Chondrocyte (in vitro differentiated cells): ENCODE measurements at regions not wholly inside any gene's neighbourhood (a gene's known extent, or its start where the extent isn't known, plus 50 kb on each side); places are given as distances from the start of the nearest gene placed in this dataset.

Experiments used
- DNase-seq: peaks from one replicate; pipeline ENCODE4 v3.0.0; 2021; ENCODE audit warnings: mixed read lengths, low spot score
- H3K27ac Mint-ChIP-seq: one replicate; pipeline ENCODE4 v1.8.0; 2021; ENCODE audit warnings: mild to moderate bottlenecking, moderate library complexity, mixed read lengths; ENCODE audit not compliant: unreplicated experiment
- H3K27me3 Mint-ChIP-seq: 2 replicates; pipeline ENCODE4 v1.8.0; 2021; ENCODE audit warnings: low read depth, mixed read lengths
- H3K36me3 Mint-ChIP-seq: 2 replicates; pipeline ENCODE4 v1.8.0; 2021; ENCODE audit warnings: low read depth, mixed read lengths
- H3K4me1 Mint-ChIP-seq: 2 replicates; pipeline ENCODE4 v1.8.0; 2021; ENCODE audit warnings: low read depth, mild to moderate bottlenecking, mixed read lengths
- H3K4me3 Mint-ChIP-seq: one replicate; pipeline ENCODE4 v1.8.0; 2021; ENCODE audit warnings: mild to moderate bottlenecking, moderate library complexity, mixed read lengths; ENCODE audit not compliant: unreplicated experiment
- H3K9me3 Mint-ChIP-seq: 2 replicates; pipeline ENCODE4 v1.8.0; 2021; ENCODE audit warnings: low read depth, mixed read lengths
- TF ChIP-seq, protein P1 (sequence below): fragments of 200-600 bp; sonication (generic); IDR thresholded peaks from 2 replicates; pipeline ENCODE4 v1.5.0; 2021; ENCODE audit warnings: antibody characterized with exemption, mild to moderate bottlenecking, moderate library complexity

DNA sequence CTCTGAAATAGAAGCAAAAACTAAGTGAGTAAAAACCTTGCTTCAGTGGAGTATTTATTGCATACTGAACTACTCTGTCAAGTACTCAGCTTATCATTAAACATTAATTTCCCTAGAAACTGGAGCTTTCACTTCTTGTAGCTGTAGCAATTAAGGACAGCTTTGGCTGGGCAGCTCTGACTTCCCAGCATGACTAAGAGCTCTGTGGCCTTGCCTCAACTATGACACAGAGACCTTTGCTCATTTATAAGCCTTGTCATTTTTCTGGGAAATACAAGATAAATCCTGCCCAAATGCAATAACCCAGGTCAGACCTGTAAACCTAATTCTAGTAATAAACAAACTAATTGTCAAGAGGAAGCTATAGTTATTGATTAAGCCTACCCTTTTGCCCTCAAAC lies 65.4 kb upstream of the STK32A start:
- no peak for DNase-seq
- Mint-ChIP-seq H3K4me3 (no peak overlapping the region), H3K27ac (no peak overlapping the region), H3K9me3 (no peaks in the 10 kb centered on the region), H3K36me3 (no peaks in the 10 kb centered on the region), H3K4me1 (peaks cover 14% of the 10 kb centered on the region), H3K27me3 (no peaks in the 10 kb centered on the region)
- TF ChIP-seq, protein P1, sequence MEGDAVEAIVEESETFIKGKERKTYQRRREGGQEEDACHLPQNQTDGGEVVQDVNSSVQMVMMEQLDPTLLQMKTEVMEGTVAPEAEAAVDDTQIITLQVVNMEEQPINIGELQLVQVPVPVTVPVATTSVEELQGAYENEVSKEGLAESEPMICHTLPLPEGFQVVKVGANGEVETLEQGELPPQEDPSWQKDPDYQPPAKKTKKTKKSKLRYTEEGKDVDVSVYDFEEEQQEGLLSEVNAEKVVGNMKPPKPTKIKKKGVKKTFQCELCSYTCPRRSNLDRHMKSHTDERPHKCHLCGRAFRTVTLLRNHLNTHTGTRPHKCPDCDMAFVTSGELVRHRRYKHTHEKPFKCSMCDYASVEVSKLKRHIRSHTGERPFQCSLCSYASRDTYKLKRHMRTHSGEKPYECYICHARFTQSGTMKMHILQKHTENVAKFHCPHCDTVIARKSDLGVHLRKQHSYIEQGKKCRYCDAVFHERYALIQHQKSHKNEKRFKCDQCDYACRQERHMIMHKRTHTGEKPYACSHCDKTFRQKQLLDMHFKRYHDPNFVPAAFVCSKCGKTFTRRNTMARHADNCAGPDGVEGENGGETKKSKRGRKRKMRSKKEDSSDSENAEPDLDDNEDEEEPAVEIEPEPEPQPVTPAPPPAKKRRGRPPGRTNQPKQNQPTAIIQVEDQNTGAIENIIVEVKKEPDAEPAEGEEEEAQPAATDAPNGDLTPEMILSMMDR = no peak

DNA sequence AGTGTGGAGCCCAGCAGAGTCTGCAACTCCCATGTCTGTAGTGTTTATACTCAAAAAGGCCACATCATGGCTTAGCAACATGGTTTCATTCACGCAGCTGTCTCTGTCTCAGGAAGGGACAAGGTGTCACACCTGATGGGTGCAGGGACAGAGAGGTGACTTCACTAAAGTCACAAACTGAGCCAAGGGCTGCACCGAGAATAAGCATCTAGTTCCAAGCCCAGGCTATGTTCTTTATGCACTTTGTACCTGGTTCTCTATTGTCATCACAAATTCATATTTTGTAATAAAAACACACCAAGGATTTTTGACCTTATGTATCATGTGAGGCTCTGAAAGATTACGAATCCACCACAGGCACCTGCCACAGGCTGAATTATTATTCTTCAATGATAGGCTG lies 64.9 kb upstream of the STK32A start:
- H3K9me3 Mint-ChIP-seq = no peaks in the 10 kb centered on the region
- H3K27ac Mint-ChIP-seq = no peak overlapping the region
- H3K36me3 Mint-ChIP-seq = no peaks in the 10 kb centered on the region
- H3K27me3 Mint-ChIP-seq = no peaks in the 10 kb centered on the region
- no peak for DNase-seq
- H3K4me1 Mint-ChIP-seq = peaks cover 14% of the 10 kb centered on the region
- TF ChIP-seq, protein P1 = no peak
- H3K4me3 Mint-ChIP-seq = no peak overlapping the region

DNA sequence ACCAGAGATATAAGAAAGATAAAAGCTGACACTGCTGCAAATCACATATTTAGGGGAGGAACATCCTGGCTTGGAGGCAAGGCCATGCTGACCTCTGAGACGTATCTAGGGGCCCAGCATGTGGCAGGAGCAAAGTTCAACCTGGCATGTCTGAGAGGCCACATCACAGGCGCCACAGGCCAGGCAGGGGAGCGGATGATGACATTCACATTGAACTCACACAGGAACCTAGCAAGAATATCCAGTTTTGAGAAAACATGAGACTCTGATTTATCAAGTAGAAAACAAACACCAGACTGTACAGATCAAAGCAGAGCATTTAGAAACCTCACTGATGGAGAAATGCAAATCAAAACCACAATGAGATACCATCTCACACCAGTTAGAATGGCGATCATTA lies 64.2 kb upstream of the STK32A start:
- no peaks in the 10 kb centered on the region for H3K9me3 Mint-ChIP-seq
- TF ChIP-seq, protein P1 = no peak
- H3K27ac Mint-ChIP-seq = no peak overlapping the region
- no peaks in the 10 kb centered on the region for H3K36me3 Mint-ChIP-seq
- no peaks in the 10 kb centered on the region for H3K27me3 Mint-ChIP-seq
- H3K4me3 Mint-ChIP-seq = no peak overlapping the region
- peaks cover 14% of the 10 kb centered on the region for H3K4me1 Mint-ChIP-seq
- no peak for DNase-seq

DNA sequence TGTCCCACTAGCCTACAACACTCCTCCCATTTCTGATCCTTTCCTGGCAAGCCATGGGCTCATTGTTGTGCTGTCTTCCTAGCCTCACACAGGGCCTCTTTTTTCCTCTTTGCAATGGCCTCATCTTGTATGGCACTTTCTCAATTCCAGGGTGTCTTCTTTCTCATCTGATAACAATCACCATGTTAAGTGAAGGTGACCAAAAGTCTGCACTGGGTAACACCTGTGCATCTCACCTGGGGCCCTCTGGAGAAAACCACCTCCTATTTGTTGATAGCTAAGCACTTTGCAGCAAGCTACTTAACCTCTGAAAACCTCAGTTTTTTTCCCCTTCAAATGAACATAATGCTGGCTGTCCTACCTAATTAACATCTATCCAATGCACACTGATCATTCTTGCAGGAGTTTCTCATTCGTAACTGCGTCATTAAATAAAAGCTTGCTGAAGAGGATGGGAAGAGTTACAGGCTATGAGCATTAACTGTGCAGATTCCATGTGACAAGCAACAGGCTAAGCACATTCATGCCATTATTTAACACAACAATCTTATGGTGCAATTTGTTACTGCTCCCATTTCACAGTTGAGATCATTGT lies 60.1 kb upstream of the STK32A start:
- Mint-ChIP-seq H3K27me3 (no peaks in the 10 kb centered on the region), H3K36me3 (no peaks in the 10 kb centered on the region), H3K4me1 (peaks cover 9% of the 10 kb centered on the region), H3K9me3 (no peaks in the 10 kb centered on the region), H3K4me3 (no peak overlapping the region), H3K27ac (no peak overlapping the region)
- TF ChIP-seq, protein P1 = no peak
- no peak for DNase-seq

DNA sequence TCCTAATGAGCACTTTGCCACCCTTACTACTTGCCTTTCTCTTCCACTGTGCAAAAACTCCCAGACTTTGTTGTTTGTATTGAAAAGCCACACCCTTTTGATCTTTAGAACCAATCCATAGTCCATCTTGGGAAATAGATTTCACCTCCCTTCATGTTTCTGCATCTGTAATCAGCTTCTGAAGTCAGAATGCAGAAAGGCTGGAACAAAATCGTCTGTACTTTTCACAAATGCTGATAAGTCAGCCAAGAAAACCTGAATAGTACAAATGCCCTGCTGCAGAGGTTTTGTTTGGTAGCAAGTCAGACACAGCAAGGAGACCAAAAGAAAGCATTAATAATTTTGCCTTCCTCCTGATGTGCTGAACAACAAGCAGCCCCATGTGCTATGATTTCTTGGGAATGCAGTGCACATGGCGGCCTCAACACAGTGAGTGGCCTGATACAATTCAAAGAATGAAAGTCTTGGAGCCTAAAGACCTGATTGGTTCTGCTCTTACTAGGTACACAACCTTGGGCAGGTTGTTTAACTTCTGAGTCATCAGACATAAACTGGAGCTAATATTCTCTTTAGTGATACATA lies 59.2 kb upstream of the STK32A start:
- Mint-ChIP-seq H3K9me3 (no peaks in the 10 kb centered on the region), H3K36me3 (no peaks in the 10 kb centered on the region), H3K4me1 (peaks cover 9% of the 10 kb centered on the region), H3K27ac (no peak overlapping the region), H3K4me3 (no peak overlapping the region), H3K27me3 (no peaks in the 10 kb centered on the region)
- no peak for DNase-seq
- TF ChIP-seq, protein P1 = no peak
